Fibroblast of skin of abdomen (primary cell): ENCODE measurements at regions not wholly inside any gene's neighbourhood (a gene's known extent, or its start where the extent isn't known, plus 50 kb on each side); places are given as distances from the start of the nearest gene placed in this dataset.

Experiments used
- DNase-seq: peaks from one replicate; pipeline ENCODE4 v3.0.0-alpha.2; 2013

DNA sequence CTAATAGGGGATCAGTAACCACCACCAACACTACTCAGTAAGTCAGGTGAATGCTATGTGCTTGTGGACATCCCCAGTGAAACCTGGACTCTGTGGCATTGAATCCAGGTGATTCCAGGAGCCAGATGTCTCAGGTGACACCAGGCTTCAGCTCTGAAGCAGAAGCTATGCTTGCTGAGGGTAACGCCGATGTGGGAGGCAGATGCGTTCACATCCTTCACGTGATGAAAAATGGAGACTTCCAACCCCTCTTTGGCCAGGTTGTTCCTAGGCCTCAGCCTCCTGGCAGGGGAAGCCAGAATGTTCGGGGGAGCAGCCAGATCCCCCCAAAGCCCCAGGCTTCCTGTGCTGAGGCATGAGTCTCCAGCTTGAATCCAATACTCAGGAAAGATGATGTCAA lies 209.8 kb upstream of the PDE10A start:
- no peak for DNase-seq

DNA sequence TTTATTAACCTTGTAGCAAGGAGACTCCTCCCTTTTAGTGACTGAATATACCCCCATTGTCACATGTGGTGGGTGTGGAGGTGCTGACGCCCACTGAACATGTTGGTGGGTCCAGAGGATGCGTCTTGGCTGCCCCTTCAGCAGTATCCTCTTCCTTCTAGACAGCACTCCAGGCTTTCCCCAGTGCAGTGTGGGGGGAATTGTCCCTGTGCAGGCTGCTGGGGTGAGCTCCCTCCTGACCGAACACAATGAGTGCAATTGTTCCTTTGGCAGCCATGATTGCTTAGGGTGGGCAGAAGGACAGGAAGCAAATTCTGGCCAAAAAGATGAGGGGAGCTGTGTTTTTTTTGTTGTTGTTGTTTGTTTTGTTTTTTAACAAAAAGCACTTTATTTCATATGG lies 209.3 kb upstream of the PDE10A start:
- no peak for DNase-seq

DNA sequence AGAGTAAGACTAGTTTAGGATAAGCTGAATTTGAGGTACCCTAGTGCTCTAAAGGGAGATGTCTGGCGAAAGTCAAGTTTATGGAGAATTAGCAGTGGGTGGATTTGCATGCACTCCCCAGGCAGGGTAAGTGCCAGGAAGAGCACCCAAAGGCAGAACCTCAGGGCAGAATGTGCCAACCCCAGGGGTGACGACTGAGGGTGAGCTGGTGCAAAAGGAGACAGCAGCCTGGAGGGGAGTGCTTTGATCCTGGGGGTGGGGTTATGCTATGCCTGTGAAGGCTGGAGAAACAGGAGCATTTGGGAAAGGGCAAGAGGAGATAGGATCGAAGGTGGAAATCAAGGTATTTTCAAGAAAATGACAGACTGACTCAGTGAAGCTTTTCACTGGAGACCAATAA lies 208.5 kb upstream of the PDE10A start:
- DNase-seq: no peak

DNA sequence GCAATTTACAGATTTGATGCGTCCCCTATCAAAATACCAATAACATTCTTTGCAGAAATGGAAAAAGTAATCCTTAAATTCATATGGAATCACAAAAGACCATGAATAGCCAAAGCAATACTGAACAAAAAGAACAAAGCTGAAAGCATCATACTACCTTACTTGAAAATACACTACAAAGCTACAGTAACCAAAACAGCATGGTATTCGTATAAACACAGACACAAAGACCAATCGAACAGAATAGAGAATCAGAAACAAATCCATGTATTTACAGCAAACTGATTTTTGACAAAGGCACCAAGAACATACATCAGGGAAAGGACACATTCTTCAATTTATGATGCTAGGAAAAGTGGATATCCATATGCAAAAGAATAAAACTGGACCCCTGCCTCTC lies 206.5 kb upstream of the PDE10A start:
- DNase-seq: no peak

DNA sequence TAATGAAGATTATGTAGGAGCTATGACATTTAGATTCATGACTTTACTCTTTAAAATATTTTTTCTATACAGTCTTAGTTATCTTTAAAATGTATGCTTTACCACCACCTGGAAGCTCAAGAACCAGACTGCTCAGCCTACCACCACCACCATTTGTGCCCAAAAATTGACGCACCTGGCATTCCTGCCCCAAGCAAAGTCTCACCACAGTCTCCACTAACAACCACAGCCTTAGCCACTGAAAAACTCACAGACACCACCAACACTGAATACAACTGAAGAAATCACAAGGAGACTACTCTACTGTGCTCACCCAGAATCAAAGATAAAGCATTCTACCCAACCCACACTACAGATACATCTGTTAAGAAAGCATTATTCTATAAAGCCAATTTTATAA lies 201.9 kb upstream of the PDE10A start:
- no peak for DNase-seq

DNA sequence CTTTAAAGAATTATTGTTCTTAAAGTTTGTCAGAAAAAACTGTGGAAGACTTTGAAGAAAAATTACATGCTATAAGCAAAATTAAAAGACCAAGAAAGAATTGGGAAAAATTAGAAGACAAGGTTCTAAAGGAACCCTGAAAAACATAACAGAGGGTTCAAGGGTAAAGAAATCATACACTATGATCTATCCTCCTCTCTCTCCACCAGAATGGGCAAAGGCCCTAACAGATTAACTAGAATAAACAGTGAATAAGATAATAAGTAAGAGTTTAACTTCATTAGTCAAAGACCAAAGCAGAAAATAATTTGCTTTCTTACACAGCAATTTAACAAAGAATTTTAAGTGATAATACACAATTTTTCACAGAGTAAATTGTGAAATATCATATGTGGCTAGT lies 201.2 kb upstream of the PDE10A start:
- no peak for DNase-seq

DNA sequence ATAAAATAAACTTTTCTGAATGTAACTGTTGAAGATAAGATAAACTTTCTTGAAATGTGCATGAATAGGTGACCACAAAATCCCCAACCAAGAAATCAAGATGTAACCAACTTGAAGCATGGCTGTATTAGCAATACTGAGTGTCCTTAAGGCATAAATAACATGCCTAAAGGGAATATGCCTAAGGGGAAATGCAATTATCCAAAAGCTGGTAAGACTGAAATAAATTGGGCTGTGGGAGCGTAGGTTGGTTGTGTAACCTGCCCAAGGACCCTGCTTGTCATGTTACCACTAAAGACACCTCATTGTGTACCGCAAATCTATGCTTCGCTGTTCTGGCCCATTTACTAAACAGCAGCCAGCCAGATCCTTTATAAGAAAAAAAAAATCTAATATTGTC lies 200.8 kb upstream of the PDE10A start:
- no peak for DNase-seq

DNA sequence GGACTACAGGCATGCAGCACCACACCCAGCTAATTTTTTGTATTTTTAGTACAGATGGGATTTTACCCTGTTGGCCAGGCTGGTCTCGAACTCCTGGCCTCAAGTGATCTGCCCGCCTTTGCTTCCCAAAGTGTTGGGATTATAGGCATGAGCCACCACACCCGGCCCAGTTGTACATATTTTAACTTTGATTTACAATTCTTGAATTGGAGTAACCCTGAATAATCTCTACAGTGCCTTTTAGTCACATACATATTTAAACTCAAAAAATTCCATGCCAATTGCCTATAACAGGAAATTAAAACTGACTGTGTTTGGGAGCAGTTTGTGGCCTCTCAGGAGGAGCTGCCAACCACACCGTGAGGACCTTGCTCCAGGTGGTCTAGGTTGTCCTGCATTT lies 199.8 kb upstream of the PDE10A start:
- DNase-seq: no peak

DNA sequence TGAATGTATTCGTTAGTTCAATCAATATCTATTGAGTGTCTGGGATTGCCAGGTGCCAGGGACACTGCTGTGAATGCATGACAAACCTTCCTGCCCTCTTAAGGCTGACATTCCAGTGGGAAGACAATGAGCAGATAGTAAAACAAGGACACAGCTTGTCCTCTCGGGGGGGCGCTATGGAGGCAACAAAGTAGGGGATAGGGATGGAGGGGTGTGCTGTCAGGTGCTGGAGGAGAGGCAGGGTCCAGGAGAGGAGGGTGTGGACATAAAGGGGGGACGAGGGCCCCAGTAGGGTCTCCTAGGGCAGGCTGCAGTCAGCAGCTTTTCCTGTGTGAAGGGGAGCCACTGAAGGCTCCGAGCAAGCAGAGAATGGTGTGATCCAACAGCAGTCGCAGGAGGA lies 198.2 kb upstream of the PDE10A start:
- no peak for DNase-seq

DNA sequence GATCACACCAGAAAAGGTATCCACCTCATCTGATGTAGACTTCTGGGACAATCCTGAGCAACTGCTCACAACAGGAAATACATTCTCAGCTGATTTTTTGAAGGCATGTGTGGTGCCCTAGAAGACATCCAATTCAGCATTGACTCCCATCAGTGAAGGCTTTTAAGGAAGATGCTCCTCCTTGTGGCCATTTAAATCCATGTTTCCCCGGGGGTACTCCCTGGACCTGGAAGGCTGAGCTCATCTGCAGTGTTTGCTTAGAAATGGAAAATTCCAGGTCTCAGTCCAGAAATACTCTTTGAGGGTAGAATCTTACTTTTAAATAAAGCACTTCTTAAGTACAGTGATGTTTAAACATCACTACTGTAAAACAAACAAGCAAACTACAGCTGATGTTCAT lies 195.5 kb upstream of the PDE10A start:
- no peak for DNase-seq

DNA sequence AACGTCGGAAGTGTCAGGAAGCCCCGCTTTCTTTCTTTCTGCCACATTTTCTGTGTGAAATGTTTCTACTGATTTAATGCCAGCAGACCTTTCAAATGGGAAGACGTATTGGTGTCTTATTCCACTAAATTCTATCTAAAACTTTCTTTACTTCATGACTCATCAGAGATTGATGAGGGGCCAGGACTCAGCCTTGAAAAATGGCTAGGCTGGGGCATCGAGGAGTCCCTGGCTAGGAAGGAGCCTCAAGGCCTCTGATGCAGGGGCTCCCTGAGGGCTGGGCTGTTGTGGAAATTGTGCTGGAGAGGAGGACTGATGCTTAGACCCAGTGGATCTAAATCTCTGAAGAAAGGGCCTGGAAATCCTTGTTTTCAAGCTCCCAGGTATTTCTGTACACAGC lies 192.8 kb upstream of the PDE10A start:
- DNase-seq: no peak

DNA sequence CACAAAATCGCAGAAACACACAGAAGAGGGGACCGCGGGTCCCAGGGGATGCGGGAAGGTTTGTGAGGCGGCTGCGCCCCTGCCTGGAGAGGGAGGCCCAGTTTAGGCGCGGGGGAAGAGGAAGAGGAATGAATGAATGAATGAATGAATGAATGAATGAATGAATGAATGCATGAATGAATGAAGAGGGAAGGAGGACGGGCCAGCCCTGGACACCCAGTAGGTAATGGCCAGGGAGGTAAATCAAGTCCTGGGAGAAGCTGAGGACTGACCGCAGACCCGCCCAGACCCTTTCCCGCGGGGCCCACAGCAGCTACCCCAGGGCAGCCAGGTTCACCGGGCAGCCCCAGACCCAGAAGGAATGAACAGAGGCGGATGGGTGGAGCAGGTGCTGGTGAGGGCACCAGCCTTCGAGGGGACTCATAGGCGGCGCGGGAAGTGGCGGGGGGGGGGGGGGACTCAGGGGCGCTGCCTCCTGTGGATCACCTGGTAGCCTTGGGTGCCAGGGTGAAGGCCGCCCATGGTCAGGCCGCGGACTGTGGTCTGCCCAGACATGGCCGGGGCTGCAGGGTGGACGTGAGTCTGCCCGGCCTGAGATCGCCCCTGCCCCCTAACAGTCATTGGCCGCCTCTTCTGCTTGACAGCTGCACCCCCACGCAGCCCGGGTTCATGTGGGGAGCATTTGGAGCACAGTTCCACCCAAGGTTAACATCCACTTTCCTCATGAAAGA lies 192.0 kb upstream of the PDE10A start:
- DNase-seq: no peak

DNA sequence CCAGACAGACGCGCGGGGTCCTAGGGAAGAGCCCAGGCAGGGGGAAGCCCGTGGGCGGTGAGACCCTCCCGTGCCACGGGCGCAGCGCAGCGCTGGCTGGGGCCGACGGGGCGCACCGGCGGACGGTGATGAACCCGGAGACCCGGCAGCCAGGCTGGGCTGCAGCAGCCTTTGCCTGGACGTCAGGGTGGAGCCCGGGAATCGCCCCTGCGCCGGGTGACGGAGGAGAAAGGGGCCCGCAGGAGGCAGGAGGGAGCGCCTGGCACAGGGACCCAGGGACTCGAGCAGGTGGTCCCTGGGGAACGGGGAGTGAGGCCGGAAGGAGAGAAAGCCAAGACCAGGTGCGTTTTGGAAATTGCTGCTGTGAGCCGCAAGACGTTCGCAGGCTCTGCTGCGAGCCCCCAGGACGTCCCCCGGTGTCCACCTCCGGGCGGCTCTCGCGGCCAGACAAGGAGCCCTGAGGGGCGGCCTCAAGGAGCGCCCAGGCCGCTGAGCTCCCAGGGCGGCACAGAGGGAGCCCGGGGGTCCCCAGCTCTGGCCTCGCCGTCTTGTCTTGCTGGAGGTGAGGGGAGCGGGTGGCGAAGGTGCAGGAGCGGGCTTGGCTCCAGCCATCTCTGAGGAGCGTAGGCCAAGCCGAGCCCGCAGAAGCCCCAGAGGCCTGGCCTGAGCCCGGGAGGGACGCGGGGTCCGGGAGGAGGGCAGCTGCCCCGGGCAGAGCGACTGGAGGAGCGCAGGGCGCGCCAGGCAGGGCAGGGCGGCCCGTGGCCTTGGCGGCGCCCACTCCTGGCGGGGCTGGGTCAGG lies 191.2 kb upstream of the PDE10A start:
- DNase-seq: no peak

DNA sequence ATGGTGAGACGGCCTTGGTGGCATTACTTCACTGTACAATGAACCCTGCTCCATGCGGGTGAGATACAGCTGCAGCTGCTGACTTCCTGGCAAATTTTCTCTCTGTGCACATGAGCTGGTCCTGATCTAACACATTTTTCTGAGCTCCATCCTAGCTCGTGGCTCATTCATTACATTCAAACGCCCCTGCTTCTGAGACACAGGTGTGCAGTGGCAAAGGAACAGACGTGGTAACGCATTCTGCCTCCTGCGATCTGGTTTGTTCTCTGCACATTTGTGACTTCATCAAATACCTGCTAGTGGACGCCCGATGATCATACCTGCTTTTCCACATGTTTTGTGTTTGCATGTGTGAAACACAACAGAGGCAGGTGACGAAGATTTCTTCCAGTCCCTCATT lies 189.6 kb upstream of the PDE10A start:
- DNase-seq: no peak

DNA sequence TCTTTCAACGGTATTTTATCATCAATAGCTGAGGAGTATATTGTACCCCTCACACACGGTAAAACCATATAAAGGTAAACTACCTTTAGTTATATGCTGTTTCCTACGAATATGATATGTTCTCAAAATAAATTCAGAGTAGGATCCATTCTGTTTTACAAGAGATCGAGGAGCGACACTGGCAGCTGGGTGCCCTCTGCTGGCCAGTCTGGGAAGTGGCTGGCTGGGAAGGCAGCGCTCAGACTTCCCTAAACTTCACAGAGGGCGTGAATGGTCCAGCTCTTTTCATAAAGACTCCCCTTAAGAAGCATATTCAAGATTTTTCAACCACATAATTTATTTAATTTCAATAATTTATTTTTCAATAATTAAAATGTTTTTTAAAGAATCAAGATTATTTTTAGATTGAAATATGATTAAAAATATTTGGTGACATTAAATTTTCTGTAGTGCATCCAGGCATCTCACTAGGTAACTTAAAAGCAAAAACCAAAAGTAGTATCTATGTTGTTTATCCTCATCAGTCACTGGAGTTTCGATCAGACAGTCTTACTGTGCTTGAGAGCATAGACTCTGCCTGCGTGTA lies 187.5 kb upstream of the PDE10A start:
- peak; percentile 35 for DNase-seq

DNA sequence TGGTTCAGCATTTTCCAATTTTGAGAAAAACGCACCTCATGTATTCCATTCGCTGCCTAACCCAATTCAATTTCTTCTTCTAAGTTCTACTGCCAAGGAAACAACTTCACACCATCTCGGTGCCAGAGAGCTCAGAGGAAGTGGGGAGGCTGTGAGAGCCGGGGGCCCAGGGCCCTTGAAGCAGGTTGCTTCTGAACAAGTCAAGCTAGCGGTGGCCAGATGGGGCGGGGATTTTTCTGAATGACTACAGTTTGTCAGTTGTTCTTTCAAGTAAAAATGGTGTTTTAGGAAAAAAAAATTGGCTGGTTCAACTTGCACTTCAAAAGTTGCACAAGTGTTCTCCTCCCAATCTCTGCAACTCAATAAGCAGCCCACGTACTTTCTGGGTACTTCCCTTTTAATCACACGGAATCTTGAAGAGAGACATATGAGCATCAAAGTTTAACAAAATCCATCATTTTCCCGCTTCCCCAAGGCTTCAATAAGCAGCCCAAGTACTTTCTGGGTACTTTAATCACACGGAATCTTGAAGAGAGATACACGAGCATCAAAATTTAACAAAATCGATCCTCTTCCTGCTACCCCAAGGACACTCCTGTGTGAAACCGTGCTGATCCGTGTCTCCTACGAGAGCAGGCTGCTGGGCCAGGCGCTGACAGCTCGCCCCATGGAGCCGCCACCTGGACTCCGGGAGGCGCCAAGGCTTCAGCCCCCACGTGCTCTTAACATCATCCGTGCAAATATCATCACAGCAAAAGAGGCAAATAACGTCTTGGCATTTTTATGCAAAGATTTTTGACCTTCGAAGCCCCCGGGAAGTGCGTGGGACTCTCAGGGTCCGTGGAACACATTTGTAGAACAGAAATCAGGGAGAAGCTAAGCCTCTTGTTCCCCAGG lies 186.7 kb upstream of the PDE10A start:
- DNase-seq: no peak

DNA sequence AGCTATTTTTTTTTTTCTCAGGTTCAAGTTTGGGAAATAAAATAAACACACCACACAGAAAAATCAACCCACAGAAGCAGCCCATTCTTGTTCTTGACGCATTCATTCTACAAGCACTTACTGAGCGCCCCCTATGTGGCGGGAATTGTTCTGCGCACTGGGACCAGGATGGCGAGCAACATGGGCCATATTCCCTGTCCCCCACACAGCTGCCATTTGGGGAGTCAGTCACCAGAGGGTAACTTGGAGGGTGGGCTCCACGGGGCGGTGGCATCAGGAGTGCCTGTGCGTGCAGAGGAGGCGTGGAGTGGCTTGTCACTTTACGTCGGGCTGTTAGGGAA lies 185.0 kb upstream of the PDE10A start:
- DNase-seq: no peak

DNA sequence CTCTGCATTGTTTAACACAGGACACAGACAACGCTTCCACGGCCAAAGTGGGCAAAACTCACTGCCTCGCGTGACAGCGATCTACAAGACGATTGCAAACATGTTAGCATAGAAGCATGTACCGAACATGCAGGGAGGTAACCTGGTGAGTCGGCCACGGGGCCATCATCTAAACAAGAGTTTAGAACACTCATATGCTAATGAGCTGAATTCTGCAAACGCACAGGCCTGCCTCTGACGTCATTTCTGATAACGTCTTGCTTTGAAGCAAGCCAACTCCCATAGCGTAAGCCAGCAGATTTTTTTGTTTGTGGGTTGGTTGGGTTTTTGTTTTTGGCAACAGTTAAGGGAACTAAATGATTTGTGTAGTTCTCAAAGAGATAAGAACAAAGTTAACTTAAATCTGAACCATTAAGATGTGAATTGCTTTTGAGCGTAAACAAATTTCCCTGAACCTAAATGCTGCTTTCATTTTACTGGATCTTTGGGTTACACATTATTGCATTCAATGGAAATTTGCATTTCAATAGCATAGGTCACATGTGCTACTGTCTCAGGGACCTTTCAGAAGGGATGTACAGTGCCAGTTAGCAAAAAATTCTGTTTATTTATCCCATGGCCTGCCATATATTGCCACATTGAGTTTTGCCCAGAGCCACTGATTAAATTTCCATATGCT lies 184.5 kb upstream of the PDE10A start:
- DNase-seq: peak; percentile 10

DNA sequence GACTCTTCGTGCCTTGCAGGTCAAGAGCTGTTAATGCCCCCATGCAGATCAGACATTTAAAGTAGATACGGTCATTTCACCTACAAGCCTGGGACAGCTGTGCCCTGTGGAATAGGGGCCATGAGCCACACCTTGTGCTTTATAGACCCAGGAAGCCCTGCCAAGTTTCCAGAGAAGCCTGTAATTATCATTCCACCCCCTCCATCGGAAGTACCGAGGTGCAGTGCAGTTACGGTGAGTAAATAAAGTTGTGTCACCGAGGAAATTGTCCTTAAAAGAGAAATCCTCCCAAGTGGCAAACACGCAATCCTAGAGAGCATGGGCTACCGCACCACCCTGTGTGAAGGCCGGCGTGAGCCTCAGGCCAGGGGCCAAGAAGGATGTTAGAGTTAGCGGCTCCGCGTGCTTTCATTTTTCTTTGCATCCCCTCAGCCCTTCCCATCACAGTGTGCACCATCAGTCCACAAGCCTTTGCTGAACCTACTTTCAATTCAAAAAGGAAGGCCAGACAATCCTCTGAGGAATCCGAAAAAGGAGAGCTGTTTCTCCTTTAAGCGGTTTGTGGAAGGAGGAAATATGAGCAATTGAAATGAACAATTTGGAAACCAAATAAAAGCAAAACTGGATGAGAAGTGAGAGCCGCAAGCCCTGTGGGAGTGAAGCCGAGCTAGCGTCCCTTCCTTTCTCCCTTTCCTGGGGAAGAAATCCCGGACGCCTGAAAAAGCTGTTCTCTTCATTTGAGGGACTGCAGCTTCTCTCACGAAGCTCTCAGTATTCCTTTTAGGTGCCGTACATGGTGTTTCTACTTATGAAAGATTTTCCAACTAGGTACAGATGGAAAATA lies 183.3 kb upstream of the PDE10A start:
- DNase-seq: no peak

DNA sequence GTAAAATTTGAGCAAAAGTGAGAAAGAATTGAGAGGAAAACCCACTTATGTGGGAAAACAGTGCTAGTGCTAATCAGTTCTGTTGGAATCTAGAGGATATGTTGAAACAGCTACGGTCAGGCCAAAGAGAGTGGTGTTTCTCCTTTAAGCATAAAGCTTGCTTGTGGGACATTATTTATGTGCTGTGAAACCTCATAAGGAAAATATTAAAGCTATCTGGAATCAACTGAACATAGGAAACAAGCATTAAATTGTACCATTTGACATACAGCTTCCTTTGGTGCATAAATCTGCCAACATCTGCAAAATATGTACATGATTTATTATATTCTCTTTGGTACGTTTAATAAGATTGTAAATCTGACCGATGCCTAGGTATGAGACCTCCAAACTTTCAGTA lies 182.5 kb upstream of the PDE10A start:
- DNase-seq: peak; percentile 58

DNA sequence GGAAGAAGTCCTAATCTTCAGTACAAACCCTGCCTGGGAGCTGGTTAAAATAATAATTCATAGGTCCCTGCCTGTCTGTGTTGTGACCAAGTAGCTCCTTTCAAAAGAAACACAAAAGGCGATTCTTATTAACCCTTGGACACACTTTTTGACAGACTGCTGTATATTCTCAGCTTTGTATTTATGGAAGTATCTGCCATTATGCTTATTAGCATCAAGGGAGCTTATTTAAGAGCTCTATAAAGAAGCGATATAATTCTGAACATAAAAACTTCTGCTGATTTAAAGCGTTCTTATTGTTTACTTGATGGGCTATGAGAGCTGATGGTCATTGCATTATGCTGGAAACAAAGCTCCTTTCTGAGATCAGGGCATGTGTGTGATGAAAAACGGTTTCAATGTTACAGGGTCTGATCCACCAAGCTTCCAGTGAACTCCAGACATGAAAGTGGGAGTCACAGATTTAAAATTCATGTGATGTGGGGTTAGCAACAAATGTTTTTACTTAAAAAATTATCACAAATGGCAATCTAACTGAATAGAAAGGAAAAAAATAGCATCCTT lies 181.8 kb upstream of the PDE10A start:
- DNase-seq: no peak
